Omental fat pad (tissue), 3 donors: ENCODE measurements at regions not wholly inside any gene's neighbourhood (a gene's known extent, or its start where the extent isn't known, plus 50 kb on each side); places are given as distances from the start of the nearest gene placed in this dataset.
A peak's percentile ranks its signal among the peaks of the same experiment; 100 is the strongest.

Experiments
- ATAC-seq: fragments of 150-250 bp; one replicate; pipeline ENCODE4 v1.9.1; 2016; ENCODE audit warnings: mild to moderate bottlenecking, moderate library complexity; ENCODE audit not compliant: low FRiP score
- DNase-seq: peaks from one replicate; pipeline ENCODE4 v3.0.0-alpha.2; 2019; ENCODE audit warnings: low spot score
- CTCF ChIP-seq, 3 donors: fragments of 450-650 bp; IDR thresholded peaks; one replicate each; pipeline ENCODE4 v1.5.1; 2016 to 2017; ENCODE audit warnings: antibody characterized with exemption in 3 of 3, mild to moderate bottlenecking in 3 of 3, moderate library complexity in 2 of 3

- TF ChIP-seq CTCF (IDR thresholded peaks at IDR 0.05) = no peak
- ATAC-seq (peak; percentile 54), DNase-seq (no peak)
Observed at GRCh38 chr2:65537651-65538385, 105.4 kb upstream of the SPRED2 start.

- DNase-seq (no peak), ATAC-seq (no peak)
- TF ChIP-seq CTCF (IDR thresholded peaks at IDR 0.05) = no peak
Observed at GRCh38 chr2:65536596-65536995, 104.2 kb upstream of the SPRED2 start.

DNA sequence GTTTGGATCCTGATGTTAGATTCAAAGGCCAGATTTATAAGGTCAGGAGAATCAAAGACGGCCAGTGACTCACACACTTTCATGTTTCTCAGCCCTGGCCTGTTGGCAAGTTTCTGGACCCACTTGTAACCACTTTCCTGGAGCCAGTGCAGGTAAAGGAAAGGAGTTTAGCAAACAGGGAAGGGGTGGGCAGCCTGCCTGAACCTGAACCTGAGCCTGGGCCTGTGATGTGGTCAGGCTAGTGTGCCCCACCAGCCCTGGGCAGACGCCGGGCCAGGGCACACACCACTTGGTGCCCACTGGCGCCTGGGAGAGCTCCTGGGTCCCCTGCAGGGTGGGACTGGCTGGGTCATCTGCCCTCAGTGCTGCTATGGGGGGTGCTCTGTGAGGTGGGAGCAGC, 100.5 kb upstream of the SPRED2 start:
- no peak for ATAC-seq
- DNase-seq = no peak
- TF ChIP-seq CTCF (IDR thresholded peaks at IDR 0.05) = no peak

DNA sequence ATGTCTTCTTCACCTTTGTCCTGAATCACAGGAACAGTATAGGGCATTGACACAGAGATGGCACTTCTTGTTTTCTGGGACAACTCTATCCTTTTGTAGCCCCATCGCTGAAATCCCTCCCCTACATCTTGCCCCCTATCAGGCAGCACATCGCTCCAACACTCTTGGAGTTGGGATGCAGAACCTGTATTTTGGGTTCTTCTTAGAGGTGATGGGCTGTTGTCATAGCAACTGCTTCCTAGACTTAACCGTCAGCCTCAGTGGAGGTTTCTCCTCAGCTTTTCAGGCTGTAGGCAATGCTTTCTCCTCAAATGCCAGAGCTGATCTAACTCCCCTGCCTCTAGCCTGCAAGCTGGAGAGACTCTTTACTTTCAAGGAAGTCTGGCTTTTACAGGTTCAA, 99.9 kb upstream of the SPRED2 start:
- TF ChIP-seq CTCF (IDR thresholded peaks at IDR 0.05) = no peak
- no peak for ATAC-seq
- no peak for DNase-seq

GRCh38 chr2:65530547-65531320, 98.3 kb upstream of the SPRED2 start:
- TF ChIP-seq CTCF (IDR thresholded peaks at IDR 0.05) = no peak
- DNase-seq (no peak), ATAC-seq (no peak)

GRCh38 chr2:65529419-65529818, 97.0 kb upstream of the SPRED2 start:
- ATAC-seq (no peak), DNase-seq (no peak)
- no peak for TF ChIP-seq CTCF (IDR thresholded peaks at IDR 0.05)

GRCh38 chr2:65528241-65528574, 95.8 kb upstream of the SPRED2 start:
- DNase-seq (no peak), ATAC-seq (no peak)
- no peak for TF ChIP-seq CTCF (IDR thresholded peaks at IDR 0.05)
